ENCODE measurements at regions not wholly inside any gene's neighbourhood (a gene's known extent, or its start where the extent isn't known, plus 50 kb on each side); places are given as distances from the start of the nearest gene placed in this dataset.

- DNase-seq (no peak), ATAC-seq (no peak)
- no peaks in the 10 kb centered on the region for H3K36me3 ChIP-seq
- no peak overlapping the region for H3K27ac ChIP-seq
- H3K27me3 ChIP-seq, result no peaks in the 10 kb centered on the region
- intact Hi-C loops (cut with DNase I), result no loop called here
- H3K4me1 ChIP-seq, result no peaks in the 10 kb centered on the region
- peaks cover under 1% of the 10 kb centered on the region for H3K9me3 ChIP-seq
- TF ChIP-seq CTCF (IDR thresholded peaks at IDR 0.05), result no peak
- H3K4me3 ChIP-seq, result no peak overlapping the region
Observed at GRCh38 chr9:34823778-34824177, 113.8 kb upstream of the CCL21 start.

DNA sequence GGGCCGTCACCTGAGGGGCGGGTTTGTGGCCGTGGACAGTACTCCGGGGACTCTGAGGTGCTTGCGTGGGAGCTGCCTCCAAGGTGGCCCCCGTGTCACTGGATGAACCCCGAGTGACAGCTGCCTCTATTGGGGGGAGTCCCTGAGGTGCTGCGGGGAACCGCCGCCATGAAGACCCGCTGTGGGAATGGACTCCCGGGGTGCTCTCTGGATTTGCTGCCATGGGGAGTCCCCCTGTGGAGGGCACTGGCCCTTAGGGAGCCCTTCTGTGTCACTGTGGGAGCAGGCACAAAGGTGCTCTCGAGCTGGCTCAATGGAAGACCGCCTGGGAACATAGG lies 100.2 kb upstream of the CCL21 start:
- no peak overlapping the region for H3K27ac ChIP-seq
- no peak for TF ChIP-seq CTCF (IDR thresholded peaks at IDR 0.05)
- no peaks in the 10 kb centered on the region for H3K9me3 ChIP-seq
- H3K36me3 ChIP-seq, result no peaks in the 10 kb centered on the region
- ATAC-seq, result no peak
- intact Hi-C loops (cut with DNase I), result no loop called here
- H3K4me1 ChIP-seq, result no peaks in the 10 kb centered on the region
- peaks cover 25% of the 10 kb centered on the region for H3K27me3 ChIP-seq
- no peak overlapping the region for H3K4me3 ChIP-seq
- no peak for DNase-seq

DNA sequence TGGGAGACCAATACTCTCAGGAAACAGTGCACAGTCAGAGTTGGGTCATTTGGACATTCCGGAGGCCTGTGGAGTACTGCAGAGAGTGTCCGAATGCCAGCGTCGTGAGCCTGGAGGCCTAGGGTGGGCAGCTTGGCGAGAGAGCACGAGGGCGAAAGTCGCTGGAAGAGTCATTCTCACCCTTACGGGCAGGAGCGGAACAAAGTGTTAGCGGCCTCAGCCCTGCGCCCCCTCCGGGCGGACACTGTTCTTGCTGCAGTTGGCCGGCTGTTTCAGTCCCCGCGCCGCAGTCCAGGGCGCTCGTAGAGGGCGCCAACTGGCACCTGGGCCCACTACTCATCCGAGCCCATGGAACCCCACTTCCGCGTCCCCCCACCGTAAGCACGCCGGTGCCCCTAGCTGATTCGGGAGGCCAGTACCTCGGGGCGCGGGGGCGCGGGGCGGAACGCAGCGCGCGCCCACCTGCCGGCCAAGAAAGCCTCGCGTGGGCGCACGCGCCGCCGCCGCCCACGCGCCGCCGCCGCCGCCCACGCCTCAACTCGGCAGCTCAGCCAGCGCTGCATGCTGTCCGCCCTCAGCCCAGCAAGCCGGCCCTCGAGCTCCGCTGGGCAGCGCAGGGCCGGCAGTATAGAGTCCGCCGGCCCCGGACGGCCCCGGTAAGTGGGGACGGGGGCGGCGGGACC lies 99.7 kb upstream of the CCL21 start:
- Histone ChIP-seq H3K27me3 (peaks cover 25% of the 10 kb centered on the region), H3K27ac (no peak overlapping the region), H3K4me1 (no peaks in the 10 kb centered on the region), H3K9me3 (no peaks in the 10 kb centered on the region), H3K4me3 (no peak overlapping the region), H3K36me3 (no peaks in the 10 kb centered on the region)
- DNase-seq (no peak), ATAC-seq (peak; percentile 65)
- TF ChIP-seq CTCF (IDR thresholded peaks at IDR 0.05), result peak; percentile 29
- intact Hi-C loops (cut with DNase I), result no loop called here

DNA sequence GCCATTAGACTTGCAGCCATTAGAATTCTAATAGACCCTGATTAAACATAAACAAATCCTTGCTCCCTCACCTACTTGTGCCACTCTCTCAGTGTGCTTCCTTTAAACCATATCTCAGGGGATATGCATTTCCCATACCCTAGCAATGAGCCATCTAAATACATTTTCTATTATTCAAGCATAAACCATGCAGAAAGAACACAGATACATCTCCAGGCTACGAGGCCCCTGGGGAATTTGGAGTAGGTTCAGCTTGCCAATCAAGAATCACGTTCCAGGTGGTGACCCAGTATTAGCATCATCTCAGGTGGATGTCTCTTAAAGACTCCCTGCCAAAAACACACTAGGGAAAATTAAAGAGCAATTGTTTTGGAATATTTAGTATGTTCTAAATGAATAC lies 93.0 kb upstream of the CCL21 start:
- Histone ChIP-seq H3K36me3 (no peaks in the 10 kb centered on the region), H3K27me3 (peaks cover 9% of the 10 kb centered on the region), H3K4me3 (no peak overlapping the region), H3K4me1 (no peaks in the 10 kb centered on the region), H3K27ac (no peak overlapping the region), H3K9me3 (no peaks in the 10 kb centered on the region)
- intact Hi-C loops (cut with DNase I), result no loop called here
- no peak for TF ChIP-seq CTCF (IDR thresholded peaks at IDR 0.05)
- ATAC-seq, result no peak
- DNase-seq, result no peak

GRCh38 chr9:34797367-34797766 lies 87.4 kb upstream of the CCL21 start:
- TF ChIP-seq CTCF (IDR thresholded peaks at IDR 0.05), result no peak
- Histone ChIP-seq H3K9me3 (no peaks in the 10 kb centered on the region), H3K27me3 (no peaks in the 10 kb centered on the region), H3K27ac (no peak overlapping the region), H3K4me1 (no peaks in the 10 kb centered on the region), H3K4me3 (no peak overlapping the region), H3K36me3 (no peaks in the 10 kb centered on the region)
- ATAC-seq (no peak), DNase-seq (no peak)
- intact Hi-C loops (cut with DNase I), result no loop called here

GRCh38 chr9:34796924-34797323 lies 87.0 kb upstream of the CCL21 start:
- Histone ChIP-seq H3K4me1 (no peaks in the 10 kb centered on the region), H3K27ac (no peak overlapping the region), H3K4me3 (no peak overlapping the region), H3K9me3 (no peaks in the 10 kb centered on the region), H3K27me3 (no peaks in the 10 kb centered on the region), H3K36me3 (no peaks in the 10 kb centered on the region)
- DNase-seq, result no peak
- TF ChIP-seq CTCF (IDR thresholded peaks at IDR 0.05), result no peak
- intact Hi-C loops (cut with DNase I), result no loop called here
- peak; percentile 41 for ATAC-seq
